GM20431 (cell line): ENCODE measurements at regions not wholly inside any gene's neighbourhood (a gene's known extent, or its start where the extent isn't known, plus 50 kb on each side); places are given as distances from the start of the nearest gene placed in this dataset.

Source experiments
- in situ Hi-C: fragments of 300-500 bp; cut with MseI, MboI; formaldehyde crosslinking; loops from one replicate; pipeline ENCODE4 v1.15.0; 2020; ENCODE audit warnings: low sequenced_read_pairs; ENCODE audit not compliant: unreplicated experiment

GRCh38 chr5:74333430-74333829 lies 307.1 kb downstream of the ENC1 start:
- in situ Hi-C loops = no loop called here

- in situ Hi-C loops = no loop called here
Measured at GRCh38 chr5:74332682-74333081, 307.8 kb downstream of the ENC1 start.

- in situ Hi-C loops = no loop called here
Measured at GRCh38 chr5:74332006-74332405, 308.5 kb downstream of the ENC1 start.

- in situ Hi-C loops = no loop called here
Measured at GRCh38 chr5:74328221-74328630, 312.3 kb downstream of the ENC1 start.

GRCh38 chr5:74327339-74327685 lies 313.2 kb downstream of the ENC1 start:
- in situ Hi-C loops = no loop called here

GRCh38 chr5:74326571-74327338 lies 313.8 kb downstream of the ENC1 start:
- in situ Hi-C loops = no loop called here

GRCh38 chr5:74325866-74326265 lies 314.7 kb downstream of the ENC1 start:
- in situ Hi-C loops = no loop called here

GRCh38 chr5:74324556-74324955 lies 316.0 kb downstream of the ENC1 start:
- in situ Hi-C loops = no loop called here

- in situ Hi-C loops = no loop called here
Measured at GRCh38 chr5:74322944-74323343, 317.6 kb downstream of the ENC1 start.

GRCh38 chr5:74322191-74322590 lies 318.3 kb downstream of the ENC1 start:
- in situ Hi-C loops = no loop called here

GRCh38 chr5:74321326-74321725 lies 319.2 kb downstream of the ENC1 start:
- in situ Hi-C loops = no loop called here

GRCh38 chr5:74320526-74320925 lies 320.0 kb downstream of the ENC1 start:
- in situ Hi-C loops = no loop called here

GRCh38 chr5:74319076-74319475 lies 321.5 kb downstream of the ENC1 start:
- in situ Hi-C loops = no loop called here

GRCh38 chr5:74316064-74316603 lies 324.4 kb downstream of the ENC1 start:
- in situ Hi-C loops = no loop called here

- in situ Hi-C loops = no loop called here
Measured at GRCh38 chr5:74314906-74315305, 325.6 kb downstream of the ENC1 start.

- in situ Hi-C loops = no loop called here
Measured at GRCh38 chr5:74313896-74314295, 326.6 kb downstream of the ENC1 start.

- in situ Hi-C loops = no loop called here
Measured at GRCh38 chr5:74312746-74313145, 327.8 kb downstream of the ENC1 start.

- in situ Hi-C loops = no loop called here
Measured at GRCh38 chr5:74311961-74312360, 328.6 kb downstream of the ENC1 start.

GRCh38 chr5:74310997-74311930 lies 329.3 kb downstream of the ENC1 start:
- in situ Hi-C loops = no loop called here

- in situ Hi-C loops = no loop called here
Measured at GRCh38 chr5:74310386-74310785, 330.1 kb downstream of the ENC1 start.

GRCh38 chr5:74309050-74309449 lies 331.5 kb downstream of the ENC1 start:
- in situ Hi-C loops = no loop called here
